Activated CD4-positive, alpha-beta T cell treated with anti-CD3 and anti-CD28 coated beads, Interleukin-2, amount 50 U/mL, for 4 hours (primary cell): ENCODE measurements at regions not wholly inside any gene's neighbourhood (a gene's known extent, or its start where the extent isn't known, plus 50 kb on each side); places are given as distances from the start of the nearest gene placed in this dataset.

Experiments used
- DNase-seq, 2 experiments: peaks; one replicate each; pipeline ENCODE4 v3.0.0-alpha.2; 2020

GRCh38 chr9:694403-695154 lies 146.9 kb upstream of the DMRT1 start:
- no peak for DNase-seq

GRCh38 chr9:695252-695651 lies 146.2 kb upstream of the DMRT1 start:
- DNase-seq = no peak

- no peak for DNase-seq
Measured at GRCh38 chr9:696332-697323, 144.9 kb upstream of the DMRT1 start.

GRCh38 chr9:698276-698675 lies 143.2 kb upstream of the DMRT1 start:
- DNase-seq = no peak

- no peak for DNase-seq
Measured at GRCh38 chr9:698954-699353, 142.5 kb upstream of the DMRT1 start.

GRCh38 chr9:699396-699795 lies 142.1 kb upstream of the DMRT1 start:
- DNase-seq = no peak

- DNase-seq = no peak
Measured at GRCh38 chr9:700365-701282, 140.9 kb upstream of the DMRT1 start.

GRCh38 chr9:703392-703791 lies 138.1 kb upstream of the DMRT1 start:
- no peak for DNase-seq

- no peak for DNase-seq
Measured at GRCh38 chr9:706073-706472, 135.4 kb upstream of the DMRT1 start.

- DNase-seq = peak; percentile 8 to 9
Measured at GRCh38 chr9:706606-707459, 134.7 kb upstream of the DMRT1 start.

- no peak for DNase-seq
Measured at GRCh38 chr9:708182-708550, 133.3 kb upstream of the DMRT1 start.

- no peak for DNase-seq
Measured at GRCh38 chr9:708551-709432, 132.7 kb upstream of the DMRT1 start.

GRCh38 chr9:710951-711745 lies 130.3 kb upstream of the DMRT1 start:
- no peak for DNase-seq

- no peak for DNase-seq
Measured at GRCh38 chr9:711761-712553, 129.5 kb upstream of the DMRT1 start.

GRCh38 chr9:712643-713042 lies 128.9 kb upstream of the DMRT1 start:
- no peak for DNase-seq

- DNase-seq = no peak
Measured at GRCh38 chr9:713091-713490, 128.4 kb upstream of the DMRT1 start.

- no peak for DNase-seq
Measured at GRCh38 chr9:714675-715074, 126.8 kb upstream of the DMRT1 start.

GRCh38 chr9:715300-715699 lies 126.2 kb upstream of the DMRT1 start:
- DNase-seq = no peak

GRCh38 chr9:715743-716400 lies 125.6 kb upstream of the DMRT1 start:
- no peak for DNase-seq
